ACC112 (cell line): ENCODE measurements at regions not wholly inside any gene's neighbourhood (a gene's known extent, or its start where the extent isn't known, plus 50 kb on each side); places are given as distances from the start of the nearest gene placed in this dataset.

Experiments used
- H2AFZ ChIP-seq: fragments of 200-600 bp; sonication (generic); one replicate; pipeline ENCODE4 v1.6.0; 2017; ENCODE audit warnings: antibody characterized with exemption, low read length; ENCODE audit not compliant: unreplicated experiment
- H3K27ac ChIP-seq: fragments of 200-600 bp; sonication (generic); 2 replicates; pipeline ENCODE4 v1.5.1; 2014; ENCODE audit warnings: low read depth, mild to moderate bottlenecking, antibody characterized with exemption, low read length, moderate library complexity
- H3K27me3 ChIP-seq: fragments of 200-600 bp; sonication (generic); 2 replicates; pipeline ENCODE4 v1.6.1; 2014; ENCODE audit warnings: mild to moderate bottlenecking, antibody characterized with exemption, low read length, moderate library complexity, mixed read lengths; ENCODE audit not compliant: insufficient read depth
- H3K36me3 ChIP-seq: fragments of 200-600 bp; sonication (generic); 2 replicates; pipeline ENCODE4 v1.6.1; 2016; ENCODE audit warnings: mild to moderate bottlenecking, antibody characterized with exemption, low read length, moderate library complexity, mixed read lengths; ENCODE audit not compliant: insufficient read depth
- H3K4me1 ChIP-seq: fragments of 200-600 bp; sonication (generic); one replicate; pipeline ENCODE4 v1.6.1; 2016; ENCODE audit warnings: low read length, mixed read lengths; ENCODE audit not compliant: insufficient read depth, unreplicated experiment, control insufficient read depth
- H3K4me3 ChIP-seq: fragments of 200-600 bp; sonication (generic); 2 replicates; pipeline ENCODE4 v1.5.1; 2014; ENCODE audit warnings: mild to moderate bottlenecking, low read depth, low read length
- H3K79me2 ChIP-seq: fragments of 200-600 bp; sonication (generic); one replicate; pipeline ENCODE4 v1.6.0; 2016; ENCODE audit warnings: low read length; ENCODE audit not compliant: control insufficient read depth, unreplicated experiment, insufficient read depth

GRCh38 chr5:168057905-168058304 is 233.5 kb upstream of the WWC1 start:
- Histone ChIP-seq H3K4me1 (no peaks in the 10 kb centered on the region), H3K79me2 (no peaks in the 10 kb centered on the region), H3K36me3 (no peaks in the 10 kb centered on the region), H3K27me3 (0 out of 2 replicates have a peak, but pooled peaks cover 4% of the 10 kb centered on the region), H2AFZ (no peak overlapping the region), H3K27ac (no peak overlapping the region), H3K4me3 (no peak overlapping the region)

- no peaks in the 10 kb centered on the region for H3K4me1 ChIP-seq
- H3K4me3 ChIP-seq = no peak overlapping the region
- no peak overlapping the region for H2AFZ ChIP-seq
- H3K27ac ChIP-seq = no peak overlapping the region
- H3K79me2 ChIP-seq = no peaks in the 10 kb centered on the region
- no peaks in the 10 kb centered on the region for H3K36me3 ChIP-seq
- H3K27me3 ChIP-seq = 0 out of 2 replicates have a peak, but pooled peaks cover 4% of the 10 kb centered on the region
Measured at GRCh38 chr5:168059131-168059530, 232.3 kb upstream of the WWC1 start.

GRCh38 chr5:168062239-168062638 is 229.2 kb upstream of the WWC1 start:
- Histone ChIP-seq H3K27me3 (0 out of 2 replicates have a peak, but pooled peaks cover 4% of the 10 kb centered on the region), H3K27ac (no peak overlapping the region), H3K79me2 (no peaks in the 10 kb centered on the region), H3K4me1 (no peaks in the 10 kb centered on the region), H3K4me3 (no peak overlapping the region), H3K36me3 (no peaks in the 10 kb centered on the region), H2AFZ (no peak overlapping the region)

- Histone ChIP-seq H3K79me2 (no peaks in the 10 kb centered on the region), H3K27ac (no peak overlapping the region), H2AFZ (no peak overlapping the region)
Measured at GRCh38 chr5:168064457-168064856, 227.0 kb upstream of the WWC1 start.

GRCh38 chr5:168064933-168065622 is 226.4 kb upstream of the WWC1 start:
- no peaks in the 10 kb centered on the region for H3K4me1 ChIP-seq
- no peaks in the 10 kb centered on the region for H3K79me2 ChIP-seq
- no peak overlapping the region for H3K4me3 ChIP-seq
- H3K27ac ChIP-seq = no peak overlapping the region
- H3K36me3 ChIP-seq = no peaks in the 10 kb centered on the region
- H3K27me3 ChIP-seq = 0 out of 2 replicates have a peak, but pooled peaks cover 4% of the 10 kb centered on the region
- H2AFZ ChIP-seq = no peak overlapping the region

More at GRCh38 chr5:168064457-168064856, 227.0 kb upstream of the WWC1 start:
- no peak overlapping the region for H3K4me3 ChIP-seq
- H3K27me3 ChIP-seq = 0 out of 2 replicates have a peak, but pooled peaks cover 4% of the 10 kb centered on the region
- H3K4me1 ChIP-seq = no peaks in the 10 kb centered on the region
- H3K36me3 ChIP-seq = no peaks in the 10 kb centered on the region

GRCh38 chr5:168066536-168067208 is 224.8 kb upstream of the WWC1 start:
- no peaks in the 10 kb centered on the region for H3K79me2 ChIP-seq
- H2AFZ ChIP-seq = no peak overlapping the region
- 0 out of 2 replicates have a peak, but pooled peaks cover 4% of the 10 kb centered on the region for H3K27me3 ChIP-seq
- H3K4me3 ChIP-seq = no peak overlapping the region
- no peaks in the 10 kb centered on the region for H3K4me1 ChIP-seq
- no peak overlapping the region for H3K27ac ChIP-seq
- H3K36me3 ChIP-seq = no peaks in the 10 kb centered on the region

GRCh38 chr5:168070761-168071160 is 220.7 kb upstream of the WWC1 start:
- Histone ChIP-seq H2AFZ (no peak overlapping the region), H3K27ac (no peak overlapping the region), H3K27me3 (no peaks in the 10 kb centered on the region), H3K4me3 (no peak overlapping the region), H3K79me2 (no peaks in the 10 kb centered on the region), H3K36me3 (no peaks in the 10 kb centered on the region), H3K4me1 (no peaks in the 10 kb centered on the region)

GRCh38 chr5:168072665-168073064 is 218.8 kb upstream of the WWC1 start:
- Histone ChIP-seq H2AFZ (no peak overlapping the region), H3K79me2 (no peaks in the 10 kb centered on the region), H3K27me3 (no peaks in the 10 kb centered on the region), H3K27ac (no peak overlapping the region), H3K4me3 (no peak overlapping the region), H3K4me1 (no peaks in the 10 kb centered on the region), H3K36me3 (no peaks in the 10 kb centered on the region)

GRCh38 chr5:168073311-168073710 is 218.1 kb upstream of the WWC1 start:
- Histone ChIP-seq H3K27ac (no peak overlapping the region), H3K79me2 (no peaks in the 10 kb centered on the region), H2AFZ (no peak overlapping the region), H3K36me3 (no peaks in the 10 kb centered on the region), H3K27me3 (no peaks in the 10 kb centered on the region), H3K4me1 (no peaks in the 10 kb centered on the region), H3K4me3 (no peak overlapping the region)

- Histone ChIP-seq H3K27ac (no peak overlapping the region), H3K4me3 (no peak overlapping the region), H3K36me3 (no peaks in the 10 kb centered on the region), H3K79me2 (no peaks in the 10 kb centered on the region), H3K4me1 (no peaks in the 10 kb centered on the region), H2AFZ (no peak overlapping the region), H3K27me3 (no peaks in the 10 kb centered on the region)
Measured at GRCh38 chr5:168073991-168074800, 217.2 kb upstream of the WWC1 start.
